ENCODE measurements at regions not wholly inside any gene's neighbourhood (a gene's known extent, or its start where the extent isn't known, plus 50 kb on each side); places are given as distances from the start of the nearest gene placed in this dataset.

GRCh38 chr7:46738796-46739195, 817.7 kb upstream of the IGFBP3 start:
- Histone ChIP-seq H3K27ac (ENCODE audit: insufficient read depth, low read depth, low read length, poor library complexity, severe bottlenecking) (no peak overlapping the region), H3K4me1 (ENCODE audit: control insufficient read depth, insufficient read depth, low read length) (no peaks in the 10 kb centered on the region), H3K27me3 (ENCODE audit: control insufficient read depth, insufficient read depth, low read length, poor library complexity, severe bottlenecking) (no peaks in the 10 kb centered on the region), H3K4me3 (ENCODE audit: insufficient read depth, low read depth, low read length) (no peak overlapping the region), H3K36me3 (ENCODE audit: control insufficient read depth, insufficient read depth, low read length) (no peaks in the 10 kb centered on the region), H3K9me3 (ENCODE audit: control insufficient read depth, low read length) (no peaks in the 10 kb centered on the region)
- WGBS, 2 experiments = 71 to 78% methylated on average over 5 of the region's 5 CpGs

DNA sequence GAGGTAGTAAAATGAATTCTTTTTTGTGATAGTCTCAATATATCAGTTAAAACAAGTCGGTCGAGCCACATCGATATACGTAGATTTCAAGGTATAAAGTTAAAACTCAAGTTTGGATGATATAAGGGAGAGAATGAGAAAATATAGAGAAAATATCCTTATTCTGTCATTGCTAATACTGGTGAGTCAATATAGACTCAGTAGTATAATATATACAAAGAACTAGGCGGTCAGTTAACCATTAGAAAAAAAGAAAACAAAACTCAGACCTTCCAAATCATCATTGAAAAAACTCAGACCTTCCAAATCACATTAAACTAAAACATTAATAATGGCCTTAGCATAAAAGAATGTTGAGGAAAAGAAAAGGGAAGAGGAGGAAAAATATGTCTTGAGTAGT, 817.1 kb upstream of the IGFBP3 start:
- Histone ChIP-seq H3K4me3 (ENCODE audit: insufficient read depth, low read depth, low read length) (no peak overlapping the region), H3K9me3 (ENCODE audit: control insufficient read depth, low read length) (no peaks in the 10 kb centered on the region), H3K36me3 (ENCODE audit: control insufficient read depth, insufficient read depth, low read length) (no peaks in the 10 kb centered on the region), H3K27me3 (ENCODE audit: control insufficient read depth, insufficient read depth, low read length, poor library complexity, severe bottlenecking) (no peaks in the 10 kb centered on the region), H3K4me1 (ENCODE audit: control insufficient read depth, insufficient read depth, low read length) (no peaks in the 10 kb centered on the region), H3K27ac (ENCODE audit: insufficient read depth, low read depth, low read length, poor library complexity, severe bottlenecking) (no peak overlapping the region)
- 98 to 100% methylated on average over 4 of the region's 5 CpGs for whole genome bisulfite sequencing, 2 experiments

- Histone ChIP-seq H3K4me1 (ENCODE audit: control insufficient read depth, insufficient read depth, low read length) (no peaks in the 10 kb centered on the region), H3K9me3 (ENCODE audit: control insufficient read depth, low read length) (no peaks in the 10 kb centered on the region), H3K27ac (ENCODE audit: insufficient read depth, low read depth, low read length, poor library complexity, severe bottlenecking) (no peak overlapping the region), H3K4me3 (ENCODE audit: insufficient read depth, low read depth, low read length) (no peak overlapping the region), H3K27me3 (ENCODE audit: control insufficient read depth, insufficient read depth, low read length, poor library complexity, severe bottlenecking) (no peaks in the 10 kb centered on the region), H3K36me3 (ENCODE audit: control insufficient read depth, insufficient read depth, low read length) (no peaks in the 10 kb centered on the region)
These were observed 804.8 kb upstream of the IGFBP3 start for GRCh38 chr7:46725838-46726237.

DNA sequence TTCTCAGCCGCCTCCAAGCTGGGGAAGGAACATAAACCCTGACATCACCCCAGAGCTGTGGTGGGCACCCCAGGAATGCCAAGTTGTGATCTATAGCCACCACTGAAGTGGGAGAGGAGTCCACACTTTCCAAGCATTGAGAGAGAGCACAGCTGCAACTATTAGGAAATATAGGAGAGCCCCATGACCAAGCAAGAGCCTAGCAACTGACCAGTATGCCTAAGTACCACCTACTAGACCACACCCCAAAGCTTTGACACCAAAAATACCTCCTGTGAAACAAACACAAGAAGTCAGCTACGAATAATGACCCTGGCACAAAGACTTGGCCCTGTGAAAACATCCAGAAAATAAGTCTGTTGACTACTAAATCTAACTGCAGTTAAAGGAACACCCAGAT, 804.1 kb upstream of the IGFBP3 start:
- Histone ChIP-seq H3K36me3 (ENCODE audit: control insufficient read depth, insufficient read depth, low read length) (no peaks in the 10 kb centered on the region), H3K27ac (ENCODE audit: insufficient read depth, low read depth, low read length, poor library complexity, severe bottlenecking) (no peak overlapping the region), H3K9me3 (ENCODE audit: control insufficient read depth, low read length) (no peaks in the 10 kb centered on the region), H3K4me3 (ENCODE audit: insufficient read depth, low read depth, low read length) (no peak overlapping the region), H3K27me3 (ENCODE audit: control insufficient read depth, insufficient read depth, low read length, poor library complexity, severe bottlenecking) (no peaks in the 10 kb centered on the region), H3K4me1 (ENCODE audit: control insufficient read depth, insufficient read depth, low read length) (no peaks in the 10 kb centered on the region)
- 90 to 97% methylated on average over 2 of the region's 2 CpGs for WGBS, 2 experiments

GRCh38 chr7:46723742-46724141, 802.7 kb upstream of the IGFBP3 start:
- WGBS, 2 experiments = 94% methylated on average over 4 of the region's 4 CpGs
- H3K27me3 ChIP-seq (ENCODE audit: control insufficient read depth, insufficient read depth, low read length, poor library complexity, severe bottlenecking) = no peaks in the 10 kb centered on the region
- H3K4me3 ChIP-seq (ENCODE audit: insufficient read depth, low read depth, low read length) = no peak overlapping the region
- no peak overlapping the region for H3K27ac ChIP-seq (ENCODE audit: insufficient read depth, low read depth, low read length, poor library complexity, severe bottlenecking)
- H3K4me1 ChIP-seq (ENCODE audit: control insufficient read depth, insufficient read depth, low read length) = no peaks in the 10 kb centered on the region
- no peaks in the 10 kb centered on the region for H3K36me3 ChIP-seq (ENCODE audit: control insufficient read depth, insufficient read depth, low read length)
- H3K9me3 ChIP-seq (ENCODE audit: control insufficient read depth, low read length) = no peaks in the 10 kb centered on the region

DNA sequence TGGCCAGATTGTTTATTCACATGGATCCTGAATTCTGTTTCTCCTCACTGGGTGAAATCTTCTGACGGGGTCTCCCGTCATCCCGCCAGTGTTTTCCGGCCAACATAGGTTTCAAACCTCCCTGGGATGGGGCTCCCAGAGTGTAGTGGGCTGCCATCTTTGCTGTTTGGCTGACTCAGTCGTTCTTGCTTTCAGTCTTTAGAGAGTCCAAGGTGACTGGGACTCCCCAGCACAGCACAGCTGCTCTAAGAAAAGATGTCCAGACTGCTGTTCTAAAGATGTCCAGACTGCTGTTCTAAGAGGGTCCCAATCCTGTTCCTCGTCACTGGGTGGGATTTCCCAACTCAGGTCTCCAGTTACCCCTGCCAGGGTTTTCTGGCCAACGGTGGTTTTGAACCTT, 801.9 kb upstream of the IGFBP3 start:
- 80 to 83% methylated on average over 7 of the region's 7 CpGs for WGBS, 2 experiments
- Histone ChIP-seq H3K4me1 (ENCODE audit: control insufficient read depth, insufficient read depth, low read length) (no peaks in the 10 kb centered on the region), H3K9me3 (ENCODE audit: control insufficient read depth, low read length) (no peaks in the 10 kb centered on the region), H3K4me3 (ENCODE audit: insufficient read depth, low read depth, low read length) (no peak overlapping the region), H3K36me3 (ENCODE audit: control insufficient read depth, insufficient read depth, low read length) (no peaks in the 10 kb centered on the region), H3K27ac (ENCODE audit: insufficient read depth, low read depth, low read length, poor library complexity, severe bottlenecking) (no peak overlapping the region), H3K27me3 (ENCODE audit: control insufficient read depth, insufficient read depth, low read length, poor library complexity, severe bottlenecking) (no peaks in the 10 kb centered on the region)

- H3K4me1 ChIP-seq (ENCODE audit: control insufficient read depth, insufficient read depth, low read length) = no peaks in the 10 kb centered on the region
- WGBS, 2 experiments = 92 to 97% methylated on average over 2 of the region's 2 CpGs
These were observed 799.7 kb upstream of the IGFBP3 start for GRCh38 chr7:46720761-46721160.

DNA sequence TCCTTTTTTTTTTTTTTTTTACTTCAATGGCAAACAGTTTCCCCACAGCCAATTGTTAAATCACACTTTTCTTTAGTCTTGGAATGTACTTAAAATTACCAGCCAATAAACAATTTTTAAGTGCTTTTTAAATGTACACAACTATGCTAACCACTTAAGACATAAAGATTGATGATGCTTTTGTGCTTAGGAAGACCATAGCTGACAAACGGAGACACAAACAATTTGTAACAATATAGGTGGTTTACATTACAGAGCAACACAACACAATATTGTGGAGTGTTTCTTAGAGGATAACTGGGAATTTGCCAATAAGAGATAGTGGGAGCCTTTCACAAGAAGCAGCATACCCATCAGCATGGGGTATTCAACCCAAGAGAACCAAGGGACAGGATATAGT, 798.5 kb upstream of the IGFBP3 start:
- H3K27ac ChIP-seq (ENCODE audit: insufficient read depth, low read depth, low read length, poor library complexity, severe bottlenecking) = no peak overlapping the region
- no CpG with 5 or more reads among the region's 1 CpG for WGBS, 2 experiments

More at GRCh38 chr7:46720761-46721160, 799.7 kb upstream of the IGFBP3 start:
- H3K27ac ChIP-seq (ENCODE audit: insufficient read depth, low read depth, low read length, poor library complexity, severe bottlenecking) = no peak overlapping the region
- no peaks in the 10 kb centered on the region for H3K9me3 ChIP-seq (ENCODE audit: control insufficient read depth, low read length)
- no peak overlapping the region for H3K4me3 ChIP-seq (ENCODE audit: insufficient read depth, low read depth, low read length)
- no peaks in the 10 kb centered on the region for H3K36me3 ChIP-seq (ENCODE audit: control insufficient read depth, insufficient read depth, low read length)
- H3K27me3 ChIP-seq (ENCODE audit: control insufficient read depth, insufficient read depth, low read length, poor library complexity, severe bottlenecking) = no peaks in the 10 kb centered on the region

GRCh38 chr7:46716926-46717325, 795.9 kb upstream of the IGFBP3 start:
- H3K9me3 ChIP-seq (ENCODE audit: control insufficient read depth, low read length) = no peaks in the 10 kb centered on the region

More for the DNA sequence above, 798.5 kb upstream of the IGFBP3 start:
- Histone ChIP-seq H3K4me1 (ENCODE audit: control insufficient read depth, insufficient read depth, low read length) (no peaks in the 10 kb centered on the region), H3K9me3 (ENCODE audit: control insufficient read depth, low read length) (no peaks in the 10 kb centered on the region), H3K27me3 (ENCODE audit: control insufficient read depth, insufficient read depth, low read length, poor library complexity, severe bottlenecking) (no peaks in the 10 kb centered on the region), H3K36me3 (ENCODE audit: control insufficient read depth, insufficient read depth, low read length) (no peaks in the 10 kb centered on the region), H3K4me3 (ENCODE audit: insufficient read depth, low read depth, low read length) (no peak overlapping the region)

DNA sequence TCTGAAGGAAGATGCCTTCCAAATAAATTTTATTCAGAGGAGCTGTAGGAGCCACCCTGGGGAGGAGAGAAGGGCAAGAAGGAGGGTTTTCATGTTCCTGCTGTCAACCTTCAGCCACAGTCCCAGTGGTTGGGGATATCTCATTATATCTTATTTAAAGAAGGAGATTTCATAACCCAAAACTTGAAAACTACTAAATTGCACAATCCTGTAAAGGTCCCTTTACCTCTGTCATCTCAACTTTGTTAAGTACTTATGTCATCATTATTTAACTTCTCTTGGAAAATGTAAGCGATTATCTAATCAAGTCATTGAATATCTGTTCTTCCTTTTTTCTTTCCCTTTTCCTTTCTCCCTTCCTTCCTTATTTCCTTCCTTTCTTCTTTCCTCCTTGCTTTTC, 794.5 kb upstream of the IGFBP3 start:
- H3K27me3 ChIP-seq (ENCODE audit: control insufficient read depth, insufficient read depth, low read length, poor library complexity, severe bottlenecking) = no peaks in the 10 kb centered on the region
- H3K36me3 ChIP-seq (ENCODE audit: control insufficient read depth, insufficient read depth, low read length) = no peaks in the 10 kb centered on the region
- no peak overlapping the region for H3K4me3 ChIP-seq (ENCODE audit: insufficient read depth, low read depth, low read length)
- no peaks in the 10 kb centered on the region for H3K9me3 ChIP-seq (ENCODE audit: control insufficient read depth, low read length)
- no peaks in the 10 kb centered on the region for H3K4me1 ChIP-seq (ENCODE audit: control insufficient read depth, insufficient read depth, low read length)
- H3K27ac ChIP-seq (ENCODE audit: insufficient read depth, low read depth, low read length, poor library complexity, severe bottlenecking) = no peak overlapping the region
- WGBS, 2 experiments = 86 to 100% methylated on average over 1 of the region's 1 CpG

More at GRCh38 chr7:46716926-46717325, 795.9 kb upstream of the IGFBP3 start:
- WGBS, 2 experiments = 100% methylated on average over 1 of the region's 1 CpG; no CpG with 5 or more reads in 1 of the 2 experiments
- Histone ChIP-seq H3K27me3 (ENCODE audit: control insufficient read depth, insufficient read depth, low read length, poor library complexity, severe bottlenecking) (no peaks in the 10 kb centered on the region), H3K4me1 (ENCODE audit: control insufficient read depth, insufficient read depth, low read length) (no peaks in the 10 kb centered on the region), H3K27ac (ENCODE audit: insufficient read depth, low read depth, low read length, poor library complexity, severe bottlenecking) (no peak overlapping the region), H3K36me3 (ENCODE audit: control insufficient read depth, insufficient read depth, low read length) (no peaks in the 10 kb centered on the region), H3K4me3 (ENCODE audit: insufficient read depth, low read depth, low read length) (no peak overlapping the region)

GRCh38 chr7:46714904-46715303, 793.8 kb upstream of the IGFBP3 start:
- H3K27ac ChIP-seq (ENCODE audit: insufficient read depth, low read depth, low read length, poor library complexity, severe bottlenecking) = no peak overlapping the region
- no peaks in the 10 kb centered on the region for H3K27me3 ChIP-seq (ENCODE audit: control insufficient read depth, insufficient read depth, low read length, poor library complexity, severe bottlenecking)
- H3K9me3 ChIP-seq (ENCODE audit: control insufficient read depth, low read length) = no peaks in the 10 kb centered on the region
- no peak overlapping the region for H3K4me3 ChIP-seq (ENCODE audit: insufficient read depth, low read depth, low read length)
- no peaks in the 10 kb centered on the region for H3K4me1 ChIP-seq (ENCODE audit: control insufficient read depth, insufficient read depth, low read length)
- H3K36me3 ChIP-seq (ENCODE audit: control insufficient read depth, insufficient read depth, low read length) = no peaks in the 10 kb centered on the region
